ENCODE measurements at regions not wholly inside any gene's neighbourhood (a gene's known extent, or its start where the extent isn't known, plus 50 kb on each side); places are given as distances from the start of the nearest gene placed in this dataset.

DNA sequence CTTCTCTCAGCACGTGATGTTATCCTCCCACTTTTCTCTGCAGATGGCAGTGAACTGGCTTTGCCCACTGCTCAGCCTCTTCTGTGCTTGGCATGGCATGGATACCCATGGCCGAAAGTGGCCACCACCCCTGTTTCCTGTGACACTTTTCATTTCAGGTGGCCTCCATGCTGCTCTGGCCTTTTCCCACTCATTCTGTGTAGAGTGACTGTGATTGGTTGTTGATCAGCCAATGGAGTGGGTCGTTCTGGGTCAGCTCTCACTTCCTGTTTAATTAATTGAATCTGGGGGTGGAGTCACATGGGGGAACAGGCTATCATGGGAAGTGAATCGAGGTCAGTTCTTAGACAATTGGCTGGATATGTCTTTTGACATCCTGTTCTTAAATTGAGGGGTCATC, 350.1 kb upstream of the EEF2KMT start (continued):
- TF ChIP-seq FOSL1 (IDR thresholded peaks at IDR 0.05; ENCODE audit: low read depth) (no peak), SP1 (IDR thresholded peaks at IDR 0.05; ENCODE audit: low read depth) (no peak), POLR2AphosphoS5 (IDR thresholded peaks at IDR 0.05; ENCODE audit: low read depth, low read length) (no peak), EZH2 (IDR thresholded peaks at IDR 0.05) (no peak), EZH2phosphoT487 (IDR thresholded peaks at IDR 0.05; ENCODE audit: borderline replicate concordance) (no peak), SIN3A (IDR thresholded peaks at IDR 0.05; ENCODE audit: low read depth) (no peak), CBX3 (IDR thresholded peaks at IDR 0.05; ENCODE audit: low read depth) (no peak), ELF1 (IDR thresholded peaks at IDR 0.05; ENCODE audit: borderline replicate concordance, low read depth) (no peak)
- TF ChIP-seq, protein P1, sequence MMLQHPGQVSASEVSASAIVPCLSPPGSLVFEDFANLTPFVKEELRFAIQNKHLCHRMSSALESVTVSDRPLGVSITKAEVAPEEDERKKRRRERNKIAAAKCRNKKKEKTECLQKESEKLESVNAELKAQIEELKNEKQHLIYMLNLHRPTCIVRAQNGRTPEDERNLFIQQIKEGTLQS (IDR thresholded peaks at IDR 0.05): no peak
- TF ChIP-seq, protein P2, sequence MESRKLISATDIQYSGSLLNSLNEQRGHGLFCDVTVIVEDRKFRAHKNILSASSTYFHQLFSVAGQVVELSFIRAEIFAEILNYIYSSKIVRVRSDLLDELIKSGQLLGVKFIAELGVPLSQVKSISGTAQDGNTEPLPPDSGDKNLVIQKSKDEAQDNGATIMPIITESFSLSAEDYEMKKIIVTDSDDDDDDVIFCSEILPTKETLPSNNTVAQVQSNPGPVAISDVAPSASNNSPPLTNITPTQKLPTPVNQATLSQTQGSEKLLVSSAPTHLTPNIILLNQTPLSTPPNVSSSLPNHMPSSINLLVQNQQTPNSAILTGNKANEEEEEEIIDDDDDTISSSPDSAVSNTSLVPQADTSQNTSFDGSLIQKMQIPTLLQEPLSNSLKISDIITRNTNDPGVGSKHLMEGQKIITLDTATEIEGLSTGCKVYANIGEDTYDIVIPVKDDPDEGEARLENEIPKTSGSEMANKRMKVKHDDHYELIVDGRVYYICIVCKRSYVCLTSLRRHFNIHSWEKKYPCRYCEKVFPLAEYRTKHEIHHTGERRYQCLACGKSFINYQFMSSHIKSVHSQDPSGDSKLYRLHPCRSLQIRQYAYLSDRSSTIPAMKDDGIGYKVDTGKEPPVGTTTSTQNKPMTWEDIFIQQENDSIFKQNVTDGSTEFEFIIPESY (IDR thresholded peaks at IDR 0.05; ENCODE audit: extremely low read depth, insufficient replicate concordance, low read length): no peak

DNA sequence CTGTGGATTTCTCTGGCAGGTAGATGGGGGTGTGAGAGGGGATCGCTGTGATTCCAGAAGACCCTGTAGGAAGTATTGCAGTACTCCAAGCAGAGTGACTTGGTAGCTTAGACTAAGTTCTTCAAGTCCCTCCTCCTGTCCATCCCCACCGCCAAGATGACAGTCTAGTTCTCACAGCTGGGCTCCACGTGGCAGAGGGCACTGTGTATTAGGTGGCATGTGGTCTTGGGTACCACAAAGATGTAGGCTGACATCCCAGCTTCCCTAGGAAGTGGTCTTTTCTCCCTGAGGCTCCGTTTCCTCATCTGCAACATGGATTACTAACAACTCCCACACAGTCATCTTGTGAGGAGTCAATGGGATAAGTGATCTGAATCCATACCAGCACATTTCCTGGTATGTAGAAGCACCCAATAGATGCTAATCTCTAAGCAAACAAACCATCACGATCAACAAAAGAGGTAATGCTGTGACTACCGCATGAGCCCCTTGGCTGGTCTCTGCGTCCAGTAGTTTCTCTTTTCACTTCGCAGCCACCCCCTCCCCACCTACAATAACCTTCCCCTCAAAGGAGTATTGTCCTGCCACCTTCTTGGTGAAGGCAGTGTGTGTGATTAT, 349.1 kb upstream of the EEF2KMT start:
- intact Hi-C loops (cut with micrococcal nuclease): no loop called here
- no peaks in the 10 kb centered on the region for H3K79me2 ChIP-seq (ENCODE audit: insufficient read depth, low read length)
- peaks cover 29% of the 10 kb centered on the region for H3K27me3 ChIP-seq (ENCODE audit: insufficient read depth, low read length)
- DNase-seq (ENCODE audit: low read depth, low spot score): no peak
- no peaks in the 10 kb centered on the region for H3K9me2 ChIP-seq (ENCODE audit: insufficient read depth)
- H3K4me1 ChIP-seq (ENCODE audit: control insufficient read depth in 1 of 2, insufficient read depth in 2 of 2, low read length in 2 of 2): no peaks in the 10 kb centered on the region
- no peaks in the 10 kb centered on the region for H3K36me3 ChIP-seq (ENCODE audit: control insufficient read depth in 1 of 2, insufficient read depth in 2 of 2, low read length in 2 of 2)
- ATAC-seq: no peak
- no TSS peak for BruUV-seq (replicated peaks)
- no peaks in the 10 kb centered on the region for H4K20me1 ChIP-seq (ENCODE audit: insufficient read depth)
- ChIA-PET CTCF (no interaction called here), RAD21 (ENCODE audit: low non-redundant PET in 1 of 2, low total read pairs in 2 of 2, uncharacterized antibody in 2 of 2, unreplicated experiment in 2 of 2) (no interaction called here), POLR2A (no interaction called here)
- TF ChIP-seq SP1 (IDR thresholded peaks at IDR 0.05; ENCODE audit: low read depth) (no peak), POLR2A (IDR thresholded peaks at IDR 0.05; ENCODE audit: borderline replicate concordance, extremely low read depth, insufficient read depth, insufficient read length) (no peak), ZNF274 (IDR thresholded peaks at IDR 0.05; ENCODE audit: low read depth, low read length) (no peak), RAD21 (IDR thresholded peaks at IDR 0.05; ENCODE audit: low read depth) (no peak), JUND (IDR thresholded peaks at IDR 0.05) (no peak), CEBPB (IDR thresholded peaks at IDR 0.05; ENCODE audit: low read depth) (no peak), EZH2 (IDR thresholded peaks at IDR 0.05) (no peak)
- TF ChIP-seq, protein P3, sequence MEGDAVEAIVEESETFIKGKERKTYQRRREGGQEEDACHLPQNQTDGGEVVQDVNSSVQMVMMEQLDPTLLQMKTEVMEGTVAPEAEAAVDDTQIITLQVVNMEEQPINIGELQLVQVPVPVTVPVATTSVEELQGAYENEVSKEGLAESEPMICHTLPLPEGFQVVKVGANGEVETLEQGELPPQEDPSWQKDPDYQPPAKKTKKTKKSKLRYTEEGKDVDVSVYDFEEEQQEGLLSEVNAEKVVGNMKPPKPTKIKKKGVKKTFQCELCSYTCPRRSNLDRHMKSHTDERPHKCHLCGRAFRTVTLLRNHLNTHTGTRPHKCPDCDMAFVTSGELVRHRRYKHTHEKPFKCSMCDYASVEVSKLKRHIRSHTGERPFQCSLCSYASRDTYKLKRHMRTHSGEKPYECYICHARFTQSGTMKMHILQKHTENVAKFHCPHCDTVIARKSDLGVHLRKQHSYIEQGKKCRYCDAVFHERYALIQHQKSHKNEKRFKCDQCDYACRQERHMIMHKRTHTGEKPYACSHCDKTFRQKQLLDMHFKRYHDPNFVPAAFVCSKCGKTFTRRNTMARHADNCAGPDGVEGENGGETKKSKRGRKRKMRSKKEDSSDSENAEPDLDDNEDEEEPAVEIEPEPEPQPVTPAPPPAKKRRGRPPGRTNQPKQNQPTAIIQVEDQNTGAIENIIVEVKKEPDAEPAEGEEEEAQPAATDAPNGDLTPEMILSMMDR (IDR thresholded peaks at IDR 0.05 in 2 of 3, conservative IDR thresholded peaks at IDR 0.05 in 1 of 3; ENCODE audit: borderline replicate concordance in 1 of 3, insufficient read depth in 1 of 3, low read depth in 2 of 3, low read length in 2 of 3): no peak
- no peak overlapping the region for H3K9ac ChIP-seq (ENCODE audit: low read length)
- H3K4me3 ChIP-seq (replicated peaks in 1 of 2; ENCODE audit: low read depth in 1 of 2, low read length in 2 of 2): no peak overlapping the region
- H3K27ac ChIP-seq (ENCODE audit: low read depth, low read length): no peak overlapping the region
- no peaks in the 10 kb centered on the region for H3K9me3 ChIP-seq (ENCODE audit: control insufficient read depth in 1 of 2, insufficient read depth in 1 of 2, low read depth in 1 of 2, low read length in 2 of 2)
- H2AFZ ChIP-seq (ENCODE audit: low read depth, low read length, poor library complexity, severe bottlenecking): no peak overlapping the region
- H3K4me2 ChIP-seq (ENCODE audit: low read length): no peak overlapping the region
